GM13977 (cell line): ENCODE measurements at regions not wholly inside any gene's neighbourhood (a gene's known extent, or its start where the extent isn't known, plus 50 kb on each side); places are given as distances from the start of the nearest gene placed in this dataset.
"Not testable (repeated sequence)": the region's sequence is repeated elsewhere in the genome, so short reads cannot be mapped to it uniquely, and the experiment has no call there.

Experiments
- DNase-seq: peaks from one replicate; pipeline ENCODE4 v3.0.0; 2012; ENCODE audit warnings: low spot score
- CTCF ChIP-seq: IDR thresholded peaks from 2 replicates; pipeline ENCODE4 v1.5.1; 2012; ENCODE audit warnings: mild to moderate bottlenecking, control low read depth; ENCODE audit not compliant: insufficient read depth; ENCODE audit errors: extremely low read depth, missing control alignments
- in situ Hi-C: fragments of 300-500 bp; cut with MboI; formaldehyde crosslinking; loops from one replicate; pipeline ENCODE4 v1.12.0; 2022; ENCODE audit warnings: low sequenced_read_pairs, low pct_unique_long_range_greater_than_20kb, mixed read lengths, inconsistent platforms; ENCODE audit not compliant: unreplicated experiment

- DNase-seq = no peak
- in situ Hi-C loops = no loop called here
- TF ChIP-seq CTCF = no peak
Measured at GRCh38 chr6:37078814-37079213, 73.4 kb downstream of the FGD2 start.

GRCh38 chr6:37081042-37081607, 75.7 kb downstream of the FGD2 start:
- no peak for DNase-seq
- in situ Hi-C loops = no loop called here
- no peak for TF ChIP-seq CTCF

- no peak for TF ChIP-seq CTCF
- DNase-seq = no peak
- in situ Hi-C loops = no loop called here
Measured at GRCh38 chr6:37082390-37083130, 77.1 kb downstream of the FGD2 start.

- DNase-seq = no peak
- TF ChIP-seq CTCF = no peak
- in situ Hi-C loops = no loop called here
Measured at GRCh38 chr6:37083243-37084138, 78.0 kb downstream of the FGD2 start.

GRCh38 chr6:37084665-37085064, 79.2 kb downstream of the FGD2 start:
- in situ Hi-C loops, DNase-seq: not testable (repeated sequence)

- in situ Hi-C loops = no loop called here
- TF ChIP-seq CTCF = no peak
- no peak for DNase-seq
Measured at GRCh38 chr6:37085198-37085597, 79.7 kb downstream of the FGD2 start.

- in situ Hi-C loops = no loop called here
- no peak for DNase-seq
- TF ChIP-seq CTCF = no peak
Measured at GRCh38 chr6:37088897-37089296, 81.1 kb upstream of the PIM1 start.
